Mesothelial cell of epicardium (in vitro differentiated cells): ENCODE measurements at regions not wholly inside any gene's neighbourhood (a gene's known extent, or its start where the extent isn't known, plus 50 kb on each side); places are given as distances from the start of the nearest gene placed in this dataset.

Source experiments
- DNase-seq, 2 experiments: peaks; one replicate each; pipeline ENCODE4 v3.0.0; 2021; ENCODE audit warnings: low spot score in 2 of 2; ENCODE audit not compliant: unreplicated experiment in 2 of 2
- H3K27ac Mint-ChIP-seq: 2 replicates; pipeline ENCODE4 v1.8.0; 2021; ENCODE audit warnings: mixed read lengths
- H3K27me3 Mint-ChIP-seq: 2 replicates; pipeline ENCODE4 v1.8.0; 2021; ENCODE audit warnings: low read depth, mixed read lengths
- H3K36me3 Mint-ChIP-seq: 2 replicates; pipeline ENCODE4 v1.8.0; 2021; ENCODE audit warnings: mixed read lengths
- H3K4me1 Mint-ChIP-seq: 2 replicates; pipeline ENCODE4 v1.8.0; 2021; ENCODE audit warnings: mixed read lengths
- H3K4me3 Mint-ChIP-seq: 2 replicates; pipeline ENCODE4 v1.8.0; 2021; ENCODE audit warnings: mild to moderate bottlenecking, moderate library complexity, mixed read lengths
- H3K9me3 Mint-ChIP-seq: 2 replicates; pipeline ENCODE4 v1.8.0; 2021; ENCODE audit warnings: mixed read lengths
- TF ChIP-seq, protein P1 (sequence below): fragments of 200-600 bp; sonication (generic); IDR thresholded peaks from one replicate; pipeline ENCODE4 v1.5.0; 2021; ENCODE audit warnings: antibody characterized with exemption; ENCODE audit not compliant: unreplicated experiment

DNA sequence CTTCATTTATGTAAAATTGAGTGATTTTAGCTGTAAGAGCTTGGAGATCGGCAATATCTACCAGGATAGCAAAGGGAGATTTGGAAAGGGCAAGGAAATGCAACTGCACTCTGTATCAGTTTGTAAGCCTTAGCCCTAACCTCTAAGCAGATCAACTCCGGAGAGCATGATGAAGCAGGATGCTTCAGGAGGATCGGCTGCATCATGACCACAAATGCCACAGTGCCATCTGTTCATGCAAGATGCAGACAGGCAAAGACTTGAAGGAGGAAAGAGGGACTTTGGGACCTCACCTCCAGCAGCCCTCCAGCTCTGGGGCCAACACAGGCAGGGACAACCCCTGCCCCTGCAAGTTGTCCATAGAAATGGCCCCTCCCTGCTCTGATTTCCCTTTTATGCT, 377.6 kb upstream of the GATB start:
- H3K9me3 Mint-ChIP-seq: peaks cover 16% of the 10 kb centered on the region
- no peaks in the 10 kb centered on the region for H3K4me1 Mint-ChIP-seq
- H3K27me3 Mint-ChIP-seq: peaks cover 2% of the 10 kb centered on the region
- H3K27ac Mint-ChIP-seq: no peak overlapping the region
- H3K36me3 Mint-ChIP-seq: no peaks in the 10 kb centered on the region
- no peak overlapping the region for H3K4me3 Mint-ChIP-seq
- no peak for DNase-seq
- TF ChIP-seq, protein P1, sequence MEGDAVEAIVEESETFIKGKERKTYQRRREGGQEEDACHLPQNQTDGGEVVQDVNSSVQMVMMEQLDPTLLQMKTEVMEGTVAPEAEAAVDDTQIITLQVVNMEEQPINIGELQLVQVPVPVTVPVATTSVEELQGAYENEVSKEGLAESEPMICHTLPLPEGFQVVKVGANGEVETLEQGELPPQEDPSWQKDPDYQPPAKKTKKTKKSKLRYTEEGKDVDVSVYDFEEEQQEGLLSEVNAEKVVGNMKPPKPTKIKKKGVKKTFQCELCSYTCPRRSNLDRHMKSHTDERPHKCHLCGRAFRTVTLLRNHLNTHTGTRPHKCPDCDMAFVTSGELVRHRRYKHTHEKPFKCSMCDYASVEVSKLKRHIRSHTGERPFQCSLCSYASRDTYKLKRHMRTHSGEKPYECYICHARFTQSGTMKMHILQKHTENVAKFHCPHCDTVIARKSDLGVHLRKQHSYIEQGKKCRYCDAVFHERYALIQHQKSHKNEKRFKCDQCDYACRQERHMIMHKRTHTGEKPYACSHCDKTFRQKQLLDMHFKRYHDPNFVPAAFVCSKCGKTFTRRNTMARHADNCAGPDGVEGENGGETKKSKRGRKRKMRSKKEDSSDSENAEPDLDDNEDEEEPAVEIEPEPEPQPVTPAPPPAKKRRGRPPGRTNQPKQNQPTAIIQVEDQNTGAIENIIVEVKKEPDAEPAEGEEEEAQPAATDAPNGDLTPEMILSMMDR: no peak

DNA sequence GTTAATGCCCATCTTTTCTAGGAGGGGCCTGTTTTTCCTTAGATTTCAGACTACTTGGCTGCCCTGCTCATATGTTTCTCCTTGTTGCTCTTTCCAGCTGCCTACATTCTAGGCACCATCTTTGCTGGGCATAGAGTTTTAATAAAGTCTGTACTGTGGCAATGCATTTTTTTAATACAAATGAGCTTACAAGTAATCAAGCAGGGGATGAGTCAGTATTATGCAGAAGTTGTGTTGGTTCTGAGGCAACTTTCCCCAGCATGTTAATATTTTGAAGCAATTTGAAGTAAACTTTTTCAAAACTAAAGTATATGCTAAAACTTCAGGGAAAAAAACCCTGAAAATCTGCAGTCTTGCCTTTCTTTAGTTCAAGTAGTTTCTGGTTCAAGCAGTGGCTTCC, 372.0 kb upstream of the GATB start:
- H3K27me3 Mint-ChIP-seq: no peaks in the 10 kb centered on the region
- no peaks in the 10 kb centered on the region for H3K4me1 Mint-ChIP-seq
- no peak overlapping the region for H3K27ac Mint-ChIP-seq
- H3K4me3 Mint-ChIP-seq: no peak overlapping the region
- TF ChIP-seq, protein P1: no peak
- no peak for DNase-seq
- peaks cover 5% of the 10 kb centered on the region for H3K9me3 Mint-ChIP-seq
- no peaks in the 10 kb centered on the region for H3K36me3 Mint-ChIP-seq

DNA sequence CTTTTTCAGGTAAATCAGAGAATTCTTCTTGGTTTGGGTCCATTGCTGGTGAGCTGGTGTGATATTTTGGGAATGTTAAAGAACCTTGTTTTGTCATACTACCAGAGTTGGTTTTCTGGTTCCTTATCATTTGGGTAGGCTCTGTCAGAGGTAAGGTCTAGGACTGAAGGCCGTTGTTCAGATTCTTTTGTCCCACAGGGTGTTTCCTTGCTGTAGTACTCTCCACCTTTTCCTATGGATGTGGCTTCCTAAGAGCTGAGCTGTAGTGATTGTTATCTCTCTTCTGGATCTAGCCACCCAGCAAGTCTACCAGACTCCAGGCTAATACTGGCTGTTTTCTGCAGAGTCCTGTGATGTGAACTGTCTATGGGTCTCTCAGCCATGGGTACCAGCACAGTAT, 367.5 kb upstream of the GATB start:
- H3K27ac Mint-ChIP-seq: no peak overlapping the region
- H3K4me3 Mint-ChIP-seq: no peak overlapping the region
- no peak for DNase-seq
- H3K9me3 Mint-ChIP-seq: peaks cover 46% of the 10 kb centered on the region
- no peaks in the 10 kb centered on the region for H3K4me1 Mint-ChIP-seq
- H3K36me3 Mint-ChIP-seq: no peaks in the 10 kb centered on the region
- TF ChIP-seq, protein P1: no peak
- no peaks in the 10 kb centered on the region for H3K27me3 Mint-ChIP-seq

DNA sequence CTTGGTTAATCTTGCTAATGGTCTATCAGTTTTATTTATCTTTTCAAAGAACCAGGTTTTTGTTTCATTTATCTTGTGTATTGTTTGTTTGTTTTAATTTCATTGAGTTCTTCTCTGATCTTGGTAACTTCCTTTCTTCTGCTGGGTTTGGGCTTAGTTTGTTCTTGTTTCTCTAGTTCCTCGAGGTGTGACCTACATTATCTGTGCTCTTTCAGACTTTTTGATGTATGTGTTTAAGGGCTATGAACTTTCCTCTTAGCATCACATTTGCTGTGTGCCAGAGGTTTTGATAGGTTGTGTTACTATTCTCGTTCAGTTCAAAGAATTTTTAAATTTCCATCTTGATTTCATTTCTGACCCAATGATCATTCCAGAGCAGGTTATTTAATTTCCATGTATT, 365.4 kb upstream of the GATB start:
- Mint-ChIP-seq H3K9me3 (peaks cover 55% of the 10 kb centered on the region), H3K27me3 (no peaks in the 10 kb centered on the region), H3K36me3 (no peaks in the 10 kb centered on the region), H3K4me1 (no peaks in the 10 kb centered on the region), H3K27ac (no peak overlapping the region), H3K4me3 (no peak overlapping the region)
- TF ChIP-seq, protein P1: no peak
- DNase-seq: no peak

DNA sequence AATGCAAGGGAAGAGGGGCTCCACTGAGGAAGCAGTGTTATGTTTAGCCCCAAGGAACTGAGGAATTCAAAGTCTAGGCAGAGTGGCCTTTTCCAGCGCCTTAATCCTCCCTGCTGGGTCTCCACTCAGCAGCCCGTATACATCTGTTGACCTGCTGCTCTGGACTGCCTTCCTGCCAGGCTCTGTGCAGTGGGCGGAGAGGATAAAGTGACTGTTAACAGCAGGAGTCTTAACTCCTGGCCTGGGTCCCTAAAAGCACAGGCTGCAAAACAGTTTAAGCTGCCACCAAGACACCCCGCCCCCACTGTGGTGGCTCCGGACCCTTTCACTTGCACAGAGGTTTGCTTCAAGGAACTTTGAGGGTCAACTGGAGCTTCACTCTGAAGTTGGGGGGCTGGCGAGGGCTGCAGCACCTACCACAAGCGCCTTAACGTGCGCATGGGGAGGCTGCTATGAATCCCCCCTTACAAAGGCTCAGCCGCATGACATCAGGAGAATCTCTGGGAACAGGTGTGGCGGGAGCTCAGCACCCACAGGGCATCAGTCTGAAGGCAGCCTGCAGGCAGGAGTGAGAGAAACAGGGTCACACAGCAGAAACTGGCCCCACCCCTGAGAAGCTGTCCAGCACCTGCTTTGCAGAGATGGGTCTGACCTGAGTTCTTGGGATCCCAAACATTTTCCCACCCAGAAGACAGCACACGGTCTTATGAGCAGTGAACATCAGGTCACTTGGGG, 358.2 kb upstream of the GATB start:
- H3K27ac Mint-ChIP-seq: no peak overlapping the region
- no peaks in the 10 kb centered on the region for H3K27me3 Mint-ChIP-seq
- peaks cover 14% of the 10 kb centered on the region for H3K9me3 Mint-ChIP-seq

More for the DNA sequence above, 358.2 kb upstream of the GATB start:
- TF ChIP-seq, protein P1: no peak
- Mint-ChIP-seq H3K4me1 (peaks cover 6% of the 10 kb centered on the region), H3K4me3 (no peak overlapping the region), H3K36me3 (no peaks in the 10 kb centered on the region)
- no peak for DNase-seq
